HEK293T (cell line): ENCODE measurements at regions not wholly inside any gene's neighbourhood (a gene's known extent, or its start where the extent isn't known, plus 50 kb on each side); places are given as distances from the start of the nearest gene placed in this dataset.

Experiments
- ARNT ChIP-seq: fragments of 450-650 bp; IDR thresholded peaks from 2 replicates; pipeline ENCODE4 v1.6.1; 2017; ENCODE audit warnings: mild to moderate bottlenecking
- ELF4 ChIP-seq: fragments of 450-650 bp; IDR thresholded peaks from 2 replicates; pipeline ENCODE4 v1.6.1; 2017; ENCODE audit warnings: antibody characterized with exemption
- FOXA1 ChIP-seq: fragments of 450-650 bp; IDR thresholded peaks from 2 replicates; pipeline ENCODE4 v1.6.1; 2016; ENCODE audit warnings: mild to moderate bottlenecking
- FOXM1 ChIP-seq: fragments of 450-650 bp; IDR thresholded peaks from 2 replicates; pipeline ENCODE4 v1.6.1; 2017; ENCODE audit warnings: mild to moderate bottlenecking, borderline replicate concordance
- HDGF ChIP-seq: fragments of 450-650 bp; IDR thresholded peaks from 2 replicates; pipeline ENCODE4 v1.6.1; 2017; ENCODE audit warnings: antibody characterized with exemption, borderline replicate concordance
- LEF1 ChIP-seq: fragments of 450-650 bp; IDR thresholded peaks from 2 replicates; pipeline ENCODE4 v1.6.1; 2017; ENCODE audit warnings: mild to moderate bottlenecking, borderline replicate concordance
- ZNF384 ChIP-seq: fragments of 450-650 bp; IDR thresholded peaks from 2 replicates; pipeline ENCODE4 v1.6.1; 2016

GRCh38 chr4:22253431-22253830 lies 262.4 kb downstream of the ADGRA3 start:
- TF ChIP-seq FOXM1: no peak
- no peak for TF ChIP-seq ELF4
- TF ChIP-seq HDGF: no peak
- TF ChIP-seq FOXA1: no peak
- no peak for TF ChIP-seq LEF1
- TF ChIP-seq ARNT: no peak
- no peak for TF ChIP-seq ZNF384
